Activated CD8-positive, alpha-beta memory T cell treated with anti-CD3 and anti-CD28 coated beads for 24 hours (primary cell): ENCODE measurements at regions not wholly inside any gene's neighbourhood (a gene's known extent, or its start where the extent isn't known, plus 50 kb on each side); places are given as distances from the start of the nearest gene placed in this dataset.
A peak's percentile ranks its signal among the peaks of the same experiment; 100 is the strongest.

Source experiments
- DNase-seq: peaks from one replicate; pipeline ENCODE4 v3.0.0-alpha.2; 2020

DNA sequence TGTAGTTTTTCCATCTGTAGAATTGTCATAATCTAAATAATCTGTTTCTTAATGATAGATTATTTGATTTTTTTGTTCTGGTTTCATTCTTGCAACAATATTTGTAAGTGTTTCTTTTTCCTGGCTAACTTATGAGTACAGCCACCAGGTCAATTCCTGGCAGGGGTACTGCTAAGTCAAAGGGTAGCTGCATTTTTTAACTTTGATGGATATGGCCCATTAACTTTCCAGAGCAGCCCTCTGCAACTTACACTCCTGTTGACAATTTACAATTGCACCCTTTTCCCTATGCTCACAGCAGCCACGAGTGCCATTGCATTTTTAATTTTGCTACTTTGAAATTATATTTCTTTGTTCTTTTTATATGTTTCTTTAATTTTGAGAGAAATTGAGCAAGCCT lies 209.3 kb upstream of the CST7 start:
- peak; percentile 3 for DNase-seq

DNA sequence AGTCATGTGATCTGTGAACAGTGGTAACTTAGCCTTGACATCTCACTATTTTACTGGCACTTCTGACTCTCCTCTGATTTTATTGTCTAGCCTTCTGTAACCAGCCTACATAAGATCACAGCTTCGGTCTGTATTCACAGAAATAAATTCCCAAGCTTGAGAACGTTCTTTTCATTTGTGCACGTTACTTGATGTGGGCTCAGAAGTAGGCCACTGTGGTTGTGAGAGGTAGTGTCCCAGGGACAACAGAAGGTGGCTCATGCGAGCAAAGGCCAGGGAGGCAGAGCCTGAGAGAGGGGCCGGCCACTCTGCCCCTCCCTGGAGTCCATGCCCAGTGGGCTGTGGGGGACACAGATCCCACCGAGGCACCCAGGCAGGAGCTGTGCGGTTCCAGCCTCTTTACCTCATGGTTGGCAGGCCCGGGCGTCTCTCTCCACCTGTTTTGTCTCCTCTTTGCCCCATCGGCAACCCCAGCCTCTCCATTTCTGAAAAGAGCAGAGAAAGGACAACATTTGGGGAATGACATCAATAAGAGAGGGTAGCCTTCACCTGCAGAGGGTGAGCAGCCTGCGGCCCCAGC lies 207.5 kb upstream of the CST7 start:
- peak; percentile 37 for DNase-seq

GRCh38 chr20:24742436-24742835 lies 206.6 kb upstream of the CST7 start:
- DNase-seq: peak; percentile 49

DNA sequence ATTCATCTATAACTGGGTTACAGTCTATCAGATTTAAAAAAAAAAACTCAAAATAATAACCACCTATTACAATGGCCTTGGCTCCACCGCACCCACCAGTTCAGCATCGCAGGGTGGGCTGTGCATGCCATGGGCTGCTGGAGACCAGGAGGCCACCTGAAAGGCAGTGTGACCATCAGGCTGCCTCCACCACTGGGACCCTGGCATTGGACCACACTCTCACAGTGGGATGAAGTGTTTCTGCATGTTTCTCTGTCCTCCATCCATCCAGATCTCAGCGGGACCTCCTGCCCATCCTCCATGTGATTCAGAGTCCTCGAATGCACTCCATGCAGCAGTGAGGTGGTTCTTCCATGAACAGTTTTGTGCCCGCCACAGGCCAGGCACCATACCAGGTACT lies 206.1 kb upstream of the CST7 start:
- DNase-seq: peak; percentile 33

DNA sequence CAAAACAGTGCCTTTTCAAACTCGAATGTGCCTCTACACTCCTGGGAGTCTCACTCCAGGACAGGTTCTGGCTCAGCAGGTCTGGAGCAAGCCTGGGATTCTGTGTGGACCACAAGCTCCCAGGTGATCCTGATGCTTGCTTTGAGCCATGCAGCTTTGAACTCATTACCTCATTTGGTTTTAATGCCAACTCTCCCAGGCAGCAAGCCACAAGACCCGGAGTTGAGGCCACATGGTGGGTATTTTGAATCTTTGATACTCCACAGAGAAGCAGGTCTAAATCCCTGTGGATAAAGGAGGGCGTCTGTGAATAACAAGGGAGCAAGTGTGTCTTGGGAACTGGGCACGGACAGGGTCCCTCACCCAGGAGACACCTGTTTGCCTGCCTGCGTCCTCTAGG lies 205.4 kb upstream of the CST7 start:
- DNase-seq: peak; percentile 15

DNA sequence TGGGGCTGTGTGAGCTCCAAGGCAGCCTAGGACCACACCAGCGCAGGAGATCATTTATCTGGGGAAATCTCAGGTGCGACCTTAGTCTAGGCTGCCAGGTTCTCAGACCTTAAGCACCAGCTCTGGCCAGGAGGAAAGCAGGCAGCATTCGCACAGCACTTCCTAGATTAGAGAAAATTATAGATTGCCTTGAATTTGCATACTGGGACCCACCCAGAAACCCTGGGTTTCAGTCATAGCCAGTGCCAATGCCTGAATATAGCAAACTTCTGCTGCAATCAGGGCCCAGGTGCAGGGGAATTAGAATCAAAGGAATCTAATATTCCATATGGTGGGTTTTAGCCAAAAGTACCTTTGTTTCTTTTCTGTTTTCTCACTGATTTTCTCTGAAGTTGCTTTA lies 204.3 kb upstream of the CST7 start:
- DNase-seq: peak; percentile 35

DNA sequence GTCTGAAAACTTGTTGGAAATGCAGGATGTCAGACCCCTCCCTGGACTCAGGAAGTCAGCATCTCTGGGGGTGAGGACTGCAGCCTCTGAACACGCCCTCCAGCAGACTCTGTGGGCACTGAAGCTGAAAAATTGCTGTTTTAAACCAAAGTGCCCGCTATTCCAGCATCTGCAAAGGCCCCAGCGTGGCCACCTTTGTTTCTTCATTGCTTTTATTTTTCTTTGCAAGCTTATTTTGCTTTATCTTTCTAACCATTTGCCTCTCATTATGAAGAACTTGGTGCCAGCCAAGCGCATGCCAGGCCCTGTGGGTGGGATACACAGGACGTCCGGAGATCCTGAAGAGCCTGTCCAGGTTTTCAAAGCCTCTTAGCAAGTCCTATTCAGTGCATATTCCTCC lies 203.9 kb upstream of the CST7 start:
- DNase-seq: peak; percentile 15

DNA sequence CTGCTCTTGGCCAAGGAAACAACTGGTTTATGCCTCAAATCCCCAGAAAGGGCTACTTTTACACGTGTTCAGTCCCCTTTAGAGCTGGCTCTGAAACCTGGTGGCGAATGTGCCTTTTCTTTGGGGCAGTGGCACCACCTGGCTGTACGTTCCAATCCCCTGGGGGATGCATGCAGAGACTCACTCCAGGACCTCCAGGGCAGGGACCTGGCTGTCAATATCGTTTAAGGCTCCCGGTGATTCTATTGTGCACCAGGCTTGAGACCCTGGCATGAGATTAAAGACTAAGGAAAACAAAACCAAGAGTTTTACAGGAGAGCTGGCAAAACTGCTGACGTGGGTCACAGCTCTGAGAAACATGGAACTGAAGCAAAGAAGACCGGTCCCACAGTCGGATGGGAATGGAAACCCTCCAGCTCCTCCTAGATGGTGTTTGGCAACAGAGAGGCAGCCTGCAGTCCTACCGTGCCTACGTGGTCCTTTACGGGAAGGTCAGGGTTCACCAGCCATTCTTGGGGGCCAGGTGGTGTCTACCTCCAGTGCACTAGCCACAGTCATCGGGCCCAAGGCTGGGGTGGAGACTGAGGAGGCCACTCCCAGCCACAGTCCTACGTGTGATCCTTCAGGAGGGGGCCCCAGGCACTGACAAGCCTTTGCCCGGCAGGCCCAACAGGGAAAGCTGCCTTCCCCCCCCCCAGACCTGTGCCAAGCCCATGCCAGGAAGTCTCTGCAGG lies 203.3 kb upstream of the CST7 start:
- DNase-seq: peak; percentile 33

GRCh38 chr20:24746351-24746685 lies 202.8 kb upstream of the CST7 start:
- DNase-seq: peak; percentile 38

DNA sequence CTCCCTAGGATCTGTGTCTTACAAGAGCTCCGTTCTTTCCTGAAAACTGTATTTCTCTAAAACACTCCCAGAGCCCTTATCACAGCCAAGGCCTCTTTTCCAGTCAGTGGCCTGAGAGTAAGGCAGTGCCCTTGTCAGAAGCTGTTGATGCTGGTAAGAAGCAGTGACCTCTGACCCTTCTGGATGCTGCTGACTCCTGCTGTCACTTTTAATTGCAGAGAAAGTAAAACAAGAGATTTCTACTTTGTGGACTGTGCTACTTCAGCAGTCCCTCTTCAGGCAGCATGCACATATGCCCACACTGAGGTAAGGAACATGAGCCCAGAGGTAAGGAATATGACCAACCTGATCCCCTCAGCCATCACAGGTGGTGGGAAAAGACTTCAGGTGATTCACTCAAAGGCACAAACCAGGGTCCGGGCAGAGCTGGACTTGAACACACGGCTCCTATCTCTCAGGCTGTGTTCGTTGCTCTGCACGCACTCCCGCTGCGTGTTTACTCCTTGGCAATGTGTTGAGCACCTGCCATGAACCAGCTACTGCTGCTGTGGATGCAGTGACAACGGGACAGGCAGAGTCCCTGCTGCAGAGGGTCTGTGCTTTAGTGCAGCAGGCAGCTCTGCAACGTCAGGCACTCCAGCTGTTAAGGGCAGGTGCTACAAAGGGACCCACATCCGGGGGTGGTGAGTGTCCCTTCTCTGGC lies 201.9 kb upstream of the CST7 start:
- DNase-seq: peak; percentile 54

DNA sequence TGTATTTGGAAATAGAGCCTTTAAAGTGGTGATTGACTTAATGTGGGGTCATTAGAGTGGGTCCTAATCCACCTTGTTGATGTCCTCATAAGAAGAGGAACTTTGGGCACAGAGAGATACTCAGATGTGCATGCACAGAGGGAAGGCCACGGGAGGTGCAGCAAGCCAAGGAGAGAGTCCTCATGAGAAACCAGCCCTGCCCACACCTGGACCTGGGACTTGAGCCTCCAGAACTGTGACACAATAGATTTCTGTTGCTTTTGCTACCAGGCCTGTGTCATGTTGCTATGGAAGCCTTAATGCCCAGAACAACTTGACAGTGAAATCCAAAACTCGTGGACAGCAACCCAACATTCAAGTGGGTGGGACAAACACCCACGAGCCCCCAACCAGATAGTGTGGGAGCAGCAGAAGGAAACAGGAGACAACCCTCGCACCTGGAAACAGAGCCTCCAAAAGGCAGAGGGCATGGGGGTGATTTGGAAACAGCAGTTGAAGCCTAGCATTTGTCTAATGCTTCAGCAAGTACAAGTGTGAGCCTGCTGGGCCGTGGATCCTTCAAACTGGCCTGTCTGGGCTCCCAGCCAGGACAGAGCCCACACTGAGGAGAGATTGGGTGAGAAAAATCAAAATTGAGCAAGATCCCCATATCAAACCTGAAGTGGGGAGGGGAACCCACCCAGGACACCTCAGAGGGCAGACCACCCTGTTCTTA lies 201.0 kb upstream of the CST7 start:
- peak; percentile 44 for DNase-seq

DNA sequence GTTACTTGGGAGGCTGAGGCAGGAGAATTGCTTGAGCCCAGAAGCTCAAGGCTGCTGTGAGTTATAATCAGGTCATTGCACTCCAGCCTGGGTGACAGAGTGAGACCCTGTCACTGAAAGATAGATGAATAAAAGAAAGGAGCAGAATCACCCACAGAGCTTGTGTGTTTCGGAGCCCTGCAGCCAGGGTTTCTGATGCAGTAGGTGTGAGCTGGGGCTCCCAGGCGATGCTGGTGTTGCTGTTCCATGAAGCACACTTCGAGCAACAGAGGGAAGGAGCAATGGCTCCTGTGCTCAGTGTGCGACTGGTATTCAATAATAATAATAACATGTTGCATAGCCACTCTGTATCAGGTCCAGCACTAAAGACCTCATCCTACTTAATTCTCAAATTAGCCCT lies 197.5 kb upstream of the CST7 start:
- DNase-seq: peak; percentile 15

DNA sequence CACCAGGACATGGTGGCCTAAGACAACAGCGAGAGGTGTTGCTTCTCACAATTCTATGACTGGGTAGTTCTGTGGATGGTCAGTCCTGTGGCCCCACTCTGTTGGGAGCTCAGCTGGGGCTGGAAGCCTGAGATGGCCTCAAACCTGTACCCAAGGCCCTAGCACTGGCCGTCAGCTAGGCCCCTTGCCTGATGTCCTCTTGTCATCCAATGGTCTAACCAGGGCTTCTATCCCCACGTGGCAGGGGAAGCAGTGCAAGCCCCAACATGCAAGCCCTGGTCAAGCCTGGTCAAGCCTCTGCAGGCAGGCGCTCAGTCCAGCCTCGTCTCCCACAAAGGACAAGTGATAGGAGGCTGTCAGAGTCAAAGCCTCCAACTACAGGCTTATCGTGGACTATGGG lies 196.5 kb upstream of the CST7 start:
- peak; percentile 35 for DNase-seq

- DNase-seq: no peak
These were observed 195.9 kb upstream of the CST7 start for GRCh38 chr20:24753130-24753529.

GRCh38 chr20:24754691-24755090 lies 194.4 kb upstream of the CST7 start:
- peak; percentile 5 for DNase-seq

DNA sequence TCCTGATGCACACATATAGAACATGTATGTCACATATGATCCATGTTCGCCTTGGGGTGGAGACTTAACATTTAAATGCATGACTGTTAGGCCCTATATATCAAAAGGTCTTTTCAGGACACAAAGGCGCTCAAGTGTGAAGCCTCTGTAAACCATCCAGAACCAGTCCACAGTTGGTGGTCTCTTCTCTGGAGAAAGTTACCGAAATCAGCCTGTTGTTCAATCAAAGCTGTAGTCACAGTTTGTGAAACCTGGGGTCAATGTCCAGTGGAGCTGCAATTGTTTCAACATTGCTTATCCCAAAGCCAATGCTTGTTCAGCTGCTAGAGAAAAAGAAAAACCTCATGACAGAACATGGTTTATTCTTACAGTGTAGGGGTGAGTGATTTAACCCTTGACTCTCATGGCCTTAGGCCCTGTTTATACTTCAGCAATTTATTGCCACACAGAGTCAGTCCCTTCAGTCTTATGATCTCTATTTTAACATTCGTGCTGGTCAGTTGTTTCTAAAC lies 193.6 kb upstream of the CST7 start:
- DNase-seq: peak; percentile 3

DNA sequence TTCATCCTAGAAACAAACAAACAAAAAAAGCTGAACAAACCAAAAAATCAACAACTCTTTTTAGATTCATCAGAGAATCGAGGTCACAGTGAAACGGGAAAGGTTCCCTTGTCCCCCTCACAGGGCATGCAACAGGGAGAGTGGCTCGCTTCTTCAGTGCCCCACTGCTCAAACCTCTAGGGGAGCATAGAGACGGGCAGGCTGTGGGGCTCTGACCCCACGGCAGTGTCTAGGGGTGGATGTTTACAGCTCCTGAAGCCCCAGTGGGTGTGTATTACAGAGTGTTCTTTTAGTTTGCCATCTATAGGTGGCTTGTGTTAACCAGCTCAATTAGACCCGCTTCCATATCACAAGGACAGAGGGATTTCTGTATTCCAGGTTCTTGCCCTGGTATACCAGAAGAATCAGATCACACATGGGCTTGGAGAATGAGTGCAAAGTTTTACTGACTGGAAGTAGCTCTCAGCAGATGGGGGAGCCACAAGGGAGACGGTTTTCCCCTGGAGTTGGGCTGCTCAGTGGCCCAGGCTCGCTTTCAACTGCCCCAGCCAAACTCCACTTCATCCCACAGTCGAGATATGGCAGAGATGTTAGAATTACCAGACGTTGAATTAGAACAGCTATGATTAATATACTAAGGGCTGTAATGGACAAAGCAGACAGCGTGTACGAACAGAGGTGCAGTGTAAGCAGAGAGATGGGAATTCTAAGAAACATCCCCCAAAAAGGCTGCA lies 192.6 kb upstream of the CST7 start:
- DNase-seq: peak; percentile 15

GRCh38 chr20:24761220-24762065 lies 187.6 kb upstream of the CST7 start:
- DNase-seq: peak; percentile 42

GRCh38 chr20:24762371-24762770 lies 186.7 kb upstream of the CST7 start:
- peak; percentile 21 for DNase-seq

GRCh38 chr20:24762791-24763350 lies 186.2 kb upstream of the CST7 start:
- peak; percentile 41 for DNase-seq

DNA sequence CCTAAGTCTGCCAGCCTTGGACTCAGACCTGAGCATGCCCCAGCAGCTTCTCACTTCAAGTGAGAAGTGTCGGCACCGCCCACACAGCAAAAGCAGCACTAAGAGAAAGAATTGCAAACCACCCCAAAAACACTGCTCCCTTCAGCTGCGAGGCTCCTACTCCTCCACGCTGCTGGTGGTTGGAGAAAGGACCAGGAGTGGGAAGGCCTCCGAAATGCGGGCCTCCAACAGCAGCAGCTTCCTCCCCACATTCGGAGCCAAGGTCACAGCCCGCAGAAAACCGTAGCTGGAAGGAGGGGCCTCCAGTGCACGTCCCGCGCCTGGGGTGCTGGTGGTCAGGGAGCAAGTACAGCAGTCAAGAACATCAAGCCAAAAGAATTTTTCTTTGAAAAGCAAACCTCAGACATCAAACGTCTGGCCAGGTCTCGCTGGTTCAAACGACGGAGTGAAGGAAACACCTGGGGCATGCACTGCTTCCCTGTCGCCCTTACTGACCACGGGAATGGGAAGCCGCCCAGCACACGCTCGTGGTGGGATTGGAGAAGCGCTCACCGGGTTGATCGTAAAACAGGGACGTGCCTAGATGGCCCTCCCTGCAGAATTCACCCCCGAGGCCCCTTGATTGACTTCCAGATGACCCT lies 185.6 kb upstream of the CST7 start:
- DNase-seq: peak; percentile 35
